COLO829 (cell line): ENCODE measurements at regions not wholly inside any gene's neighbourhood (a gene's known extent, or its start where the extent isn't known, plus 50 kb on each side); places are given as distances from the start of the nearest gene placed in this dataset.
"Not testable (repeated sequence)": the region's sequence is repeated elsewhere in the genome, so short reads cannot be mapped to it uniquely, and the experiment has no call there.

Experiments
- DNase-seq: peaks from one replicate; pipeline ENCODE4 v3.0.0; 2012; ENCODE audit warnings: low spot score

- DNase-seq = no peak
These were observed 128.0 kb downstream of the ATP23 start for GRCh38 chr12:58069268-58069963.

- DNase-seq = no peak
These were observed 130.6 kb downstream of the ATP23 start for GRCh38 chr12:58071994-58072393.

GRCh38 chr12:58074259-58074658 is 132.9 kb downstream of the ATP23 start:
- no peak for DNase-seq

- no peak for DNase-seq
These were observed 138.4 kb downstream of the ATP23 start for GRCh38 chr12:58079806-58080205.

GRCh38 chr12:58081488-58081887 is 140.1 kb downstream of the ATP23 start:
- DNase-seq = no peak

- no peak for DNase-seq
These were observed 141.6 kb downstream of the ATP23 start for GRCh38 chr12:58082996-58083395.

GRCh38 chr12:58086006-58086405 is 144.6 kb downstream of the ATP23 start:
- DNase-seq = no peak

GRCh38 chr12:58086930-58087329 is 145.6 kb downstream of the ATP23 start:
- no peak for DNase-seq

GRCh38 chr12:58087423-58088127 is 146.2 kb downstream of the ATP23 start:
- no peak for DNase-seq

- DNase-seq = no peak
These were observed 148.2 kb downstream of the ATP23 start for GRCh38 chr12:58089588-58089987.

GRCh38 chr12:58090685-58091084 is 149.3 kb downstream of the ATP23 start:
- DNase-seq = no peak

GRCh38 chr12:58095002-58095401 is 153.6 kb downstream of the ATP23 start:
- DNase-seq = no peak

GRCh38 chr12:58097741-58098140 is 156.4 kb downstream of the ATP23 start:
- no peak for DNase-seq

- DNase-seq = no peak
These were observed 158.1 kb downstream of the ATP23 start for GRCh38 chr12:58099476-58099875.

- DNase-seq = no peak
These were observed 163.0 kb downstream of the ATP23 start for GRCh38 chr12:58104351-58104755.

- peak; percentile 25 for DNase-seq
These were observed 164.1 kb downstream of the ATP23 start for GRCh38 chr12:58105225-58106119.

- no peak for DNase-seq
These were observed 164.8 kb downstream of the ATP23 start for GRCh38 chr12:58106195-58106594.

- no peak for DNase-seq
These were observed 175.8 kb downstream of the ATP23 start for GRCh38 chr12:58117201-58117600.

GRCh38 chr12:58117667-58118066 is 176.3 kb downstream of the ATP23 start:
- DNase-seq = no peak

GRCh38 chr12:58125761-58126160 is 184.4 kb downstream of the ATP23 start:
- not testable (repeated sequence) for DNase-seq

- DNase-seq = no peak
These were observed 190.8 kb downstream of the ATP23 start for GRCh38 chr12:58131986-58132755.

- no peak for DNase-seq
These were observed 197.1 kb downstream of the ATP23 start for GRCh38 chr12:58138424-58138823.
